Epidermal melanocyte (primary cell): ENCODE measurements at regions not wholly inside any gene's neighbourhood (a gene's known extent, or its start where the extent isn't known, plus 50 kb on each side); places are given as distances from the start of the nearest gene placed in this dataset.
"Not testable (repeated sequence)": the region's sequence is repeated elsewhere in the genome, so short reads cannot be mapped to it uniquely, and the experiment has no call there.

Experiments
- DNase-seq: peaks from one replicate; pipeline ENCODE4 v3.0.0; 2011; ENCODE audit warnings: low spot score; ENCODE audit not compliant: insufficient read length

GRCh38 chr7:96770758-96771157, 61.1 kb upstream of the SEM1 start:
- DNase-seq: no peak

GRCh38 chr7:96772139-96772694, 62.6 kb upstream of the SEM1 start:
- DNase-seq: no peak

- no peak for DNase-seq
Measured at GRCh38 chr7:96773483-96773882, 63.8 kb upstream of the SEM1 start.

DNA sequence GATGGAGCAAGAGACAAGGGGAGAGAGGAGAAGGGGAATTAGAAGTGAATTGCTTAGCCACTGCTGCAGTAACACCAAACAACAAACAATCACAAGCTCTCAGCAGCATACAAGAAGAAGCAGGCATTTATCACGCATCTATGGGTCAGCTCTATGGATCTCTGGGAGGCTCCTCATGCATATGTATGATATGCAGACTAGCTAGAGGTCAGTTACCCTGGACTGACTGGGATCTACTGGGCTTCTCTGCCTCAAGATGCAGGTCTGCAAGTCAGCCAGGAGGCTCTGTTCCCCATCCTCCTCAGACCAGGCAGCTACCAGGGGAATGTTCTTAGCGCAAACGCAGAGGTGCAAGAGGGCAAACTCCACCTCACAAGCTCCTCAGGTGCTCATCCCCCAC, 64.7 kb upstream of the SEM1 start:
- no peak for DNase-seq

- DNase-seq: no peak
Measured at GRCh38 chr7:96775046-96775445, 65.4 kb upstream of the SEM1 start.

- DNase-seq: no peak
Measured at GRCh38 chr7:96778263-96778662, 68.6 kb upstream of the SEM1 start.

DNA sequence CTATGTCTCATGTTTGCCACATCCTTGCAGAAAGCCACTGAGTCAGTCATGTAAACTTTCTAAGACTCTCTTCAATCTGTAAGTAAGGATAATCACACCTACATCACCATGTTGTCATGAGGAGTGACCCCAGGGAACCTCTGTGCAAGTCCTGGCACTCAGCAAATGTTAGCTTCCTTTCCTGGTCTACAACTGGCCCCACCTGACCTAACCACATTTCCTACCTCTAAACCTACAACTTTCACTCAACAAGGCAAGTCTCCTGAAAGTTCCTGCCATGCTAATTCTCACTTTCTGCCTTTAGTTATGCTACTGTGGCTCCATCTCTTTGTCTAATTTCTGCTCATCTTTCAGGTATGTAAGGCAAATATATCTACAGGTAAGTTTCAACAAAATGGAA, 72.3 kb upstream of the SEM1 start:
- DNase-seq: no peak

DNA sequence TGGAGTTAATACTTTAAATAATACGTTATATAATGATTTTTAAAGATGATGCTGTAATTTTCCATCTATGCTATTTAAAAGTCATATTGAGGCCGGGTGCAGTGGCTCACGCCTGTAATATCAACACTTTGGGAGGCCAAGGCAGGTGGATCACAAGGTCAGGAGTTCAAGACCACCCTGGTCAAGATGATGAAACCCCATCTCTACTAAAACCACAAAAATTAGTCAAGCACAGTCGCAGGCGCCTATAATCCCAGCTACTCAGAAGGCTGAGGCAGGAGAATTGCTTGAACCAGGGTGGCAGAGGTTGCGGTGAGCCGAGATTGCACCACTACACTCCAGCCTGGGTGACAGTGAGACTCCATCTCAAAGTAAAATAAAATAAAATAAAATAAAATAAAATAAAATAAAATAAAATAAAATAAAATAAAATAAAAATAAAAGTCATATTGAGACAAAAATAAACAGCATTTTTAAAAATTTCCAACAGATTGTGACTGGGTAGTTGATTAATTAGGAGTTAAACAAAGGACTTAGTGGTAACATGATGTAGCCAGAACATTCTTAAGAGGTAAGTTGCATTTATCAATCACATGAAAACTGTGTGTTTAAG, 73.1 kb upstream of the SEM1 start:
- DNase-seq: not testable (repeated sequence)

- no peak for DNase-seq
Measured at GRCh38 chr7:96784597-96784996, 75.0 kb upstream of the SEM1 start.

GRCh38 chr7:96786261-96786997, 76.8 kb upstream of the SEM1 start:
- DNase-seq: no peak

- no peak for DNase-seq
Measured at GRCh38 chr7:96786998-96787395, 77.4 kb upstream of the SEM1 start.

DNA sequence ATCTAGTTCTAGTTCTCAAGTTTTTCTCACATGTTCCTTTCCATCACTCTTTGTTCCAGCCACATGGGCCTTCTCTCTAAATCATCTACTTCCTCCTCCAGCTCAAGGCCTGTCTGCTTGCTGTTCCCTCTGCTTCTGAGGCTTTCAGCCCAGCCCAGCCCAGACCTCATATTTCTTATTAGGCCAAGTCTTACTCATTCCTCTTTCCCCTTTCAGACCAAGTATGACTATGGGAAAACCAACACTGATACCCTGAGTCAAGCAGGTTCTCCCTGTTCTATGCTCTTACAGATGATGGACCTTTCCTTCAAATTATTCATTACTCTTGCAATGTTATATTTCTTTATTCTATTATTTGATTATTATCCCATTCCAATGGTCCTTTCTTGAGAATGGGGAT, 80.3 kb upstream of the SEM1 start:
- DNase-seq: no peak

GRCh38 chr7:96792115-96792514, 82.5 kb upstream of the SEM1 start:
- no peak for DNase-seq

- DNase-seq: no peak
Measured at GRCh38 chr7:96794063-96794462, 84.4 kb upstream of the SEM1 start.

DNA sequence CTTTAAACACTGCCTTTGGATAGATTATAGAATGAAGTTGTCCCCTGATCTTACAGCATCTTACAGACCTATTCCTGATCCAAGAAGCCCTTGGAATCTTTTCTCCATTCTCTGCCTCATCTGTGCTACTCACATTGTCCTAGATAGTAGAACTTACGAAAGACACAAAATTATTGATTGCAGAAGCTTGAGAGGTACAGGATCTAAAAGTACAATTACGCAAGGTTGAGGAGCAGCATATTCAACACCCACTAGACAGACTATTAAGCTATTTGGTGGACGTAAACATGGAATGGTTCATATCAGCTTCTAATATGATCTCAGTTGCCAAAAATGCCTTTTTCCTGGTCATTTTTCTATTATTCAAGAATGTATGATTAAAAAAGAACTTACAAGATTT, 90.5 kb upstream of the SEM1 start:
- DNase-seq: no peak

- DNase-seq: no peak
Measured at GRCh38 chr7:96800824-96801223, 91.2 kb upstream of the SEM1 start.

GRCh38 chr7:96819111-96819700, 109.6 kb upstream of the SEM1 start:
- DNase-seq: peak; percentile 31

DNA sequence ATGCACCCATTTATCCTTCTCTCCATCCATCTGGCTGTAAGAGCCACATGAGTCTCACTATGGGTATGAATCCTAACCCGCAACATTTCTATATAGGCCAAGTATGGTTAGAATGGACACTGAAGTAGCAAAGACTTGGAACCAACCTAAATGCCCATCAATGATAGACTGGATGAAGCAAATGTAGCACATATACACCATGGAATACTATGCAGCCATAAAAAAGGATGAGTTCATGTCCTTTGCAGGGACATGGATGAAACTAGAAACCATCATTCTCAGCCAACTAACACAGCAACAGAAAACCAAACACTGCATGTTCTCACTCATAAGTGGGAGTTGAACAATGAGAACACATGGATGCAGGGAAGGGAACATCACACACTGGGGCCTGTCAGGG, 111.5 kb upstream of the SEM1 start:
- DNase-seq: not testable (repeated sequence)

- DNase-seq: no peak
Measured at GRCh38 chr7:96822824-96823223, 113.2 kb upstream of the SEM1 start.

GRCh38 chr7:96823274-96823673, 113.6 kb upstream of the SEM1 start:
- no peak for DNase-seq

DNA sequence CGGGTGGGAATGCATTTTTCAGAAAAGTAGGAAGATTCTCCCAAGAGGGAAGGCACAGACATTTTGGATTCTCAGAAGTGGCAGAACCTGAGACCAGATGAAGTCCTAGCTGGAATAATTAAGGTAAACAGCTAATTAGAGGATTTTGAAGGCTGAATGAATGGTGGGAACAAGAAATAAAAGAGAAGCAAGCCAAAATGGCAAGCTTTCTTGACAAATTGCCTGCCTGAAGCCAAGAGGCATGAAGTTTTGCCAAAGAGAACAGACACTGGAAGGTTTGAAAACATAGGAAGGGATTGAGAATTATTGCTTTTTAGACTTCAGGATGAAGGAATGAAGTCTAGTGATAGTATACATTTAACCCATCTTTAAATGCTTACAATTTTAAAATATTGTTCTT, 115.0 kb upstream of the SEM1 start:
- DNase-seq: no peak

- no peak for DNase-seq
Measured at GRCh38 chr7:96825285-96825684, 115.6 kb upstream of the SEM1 start.

DNA sequence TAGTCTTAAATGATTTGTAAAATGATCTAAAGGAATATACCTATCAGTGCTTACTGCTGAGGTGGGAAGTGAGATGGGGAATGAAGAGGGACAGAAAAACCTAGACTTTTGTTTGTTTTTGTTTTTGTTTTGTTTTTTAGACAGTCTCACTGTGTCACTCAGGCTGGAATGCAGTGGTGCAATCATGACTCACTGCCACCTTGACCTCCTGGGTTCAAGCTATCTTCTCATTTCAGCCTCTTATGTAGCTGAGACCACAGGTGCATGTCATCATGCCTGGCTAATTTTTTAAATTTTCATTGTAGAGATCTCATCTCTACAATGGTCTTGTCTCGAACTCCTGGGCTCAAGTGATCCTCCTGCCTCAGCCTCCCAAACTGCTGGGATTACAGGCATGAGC, 116.4 kb upstream of the SEM1 start:
- no peak for DNase-seq
